Keratinocyte (primary cell): ENCODE measurements at regions not wholly inside any gene's neighbourhood (a gene's known extent, or its start where the extent isn't known, plus 50 kb on each side); places are given as distances from the start of the nearest gene placed in this dataset.

Source experiments
- DNase-seq: peaks from one replicate; pipeline ENCODE4 v3.0.0-alpha.2; 2011; ENCODE audit warnings: low read depth, missing footprints, low spot score
- FAIRE-seq: peaks from 2 replicates; lab custom pipeline; 2011; peaks lifted over from hg19 to GRCh38; lab: Jason Lieb, UNC
- H2AFZ ChIP-seq: 2 replicates; pipeline ENCODE4 v1.6.0; 2012; ENCODE audit warnings: low read length, control low read depth, inconsistent platforms; ENCODE audit not compliant: control insufficient read depth
- H3K27ac ChIP-seq: 2 replicates; pipeline ENCODE4 v1.5.1; 2011; ENCODE audit warnings: low read length; ENCODE audit not compliant: control insufficient read depth, insufficient read depth
- H3K27me3 ChIP-seq: 3 replicates; pipeline ENCODE4 v1.6.0; 2011; ENCODE audit warnings: low read length; ENCODE audit not compliant: control insufficient read depth, insufficient read depth; ENCODE audit errors: extremely low read depth
- H3K36me3 ChIP-seq, 2 experiments: 2 replicates in 1 of 2; 3 replicates in 1 of 2; pipeline ENCODE4 v1.5.1; 2011; ENCODE audit warnings: low read length in 2 of 2, mild to moderate bottlenecking in 1 of 2; ENCODE audit not compliant: control insufficient read depth in 2 of 2, insufficient read depth in 2 of 2; ENCODE audit errors: extremely low read depth in 1 of 2
- H3K4me1 ChIP-seq: 3 replicates; pipeline ENCODE4 v1.5.1; 2011; ENCODE audit warnings: low read length; ENCODE audit not compliant: control insufficient read depth, insufficient read depth; ENCODE audit errors: extremely low read depth
- H3K4me2 ChIP-seq: 3 replicates; pipeline ENCODE4 v1.6.0; 2011; ENCODE audit warnings: low read depth, low read length; ENCODE audit not compliant: control insufficient read depth, insufficient read depth; ENCODE audit errors: extremely low read depth
- H3K4me3 ChIP-seq, 3 experiments: fragments of 200-600 bp in 1 of 3; sonication (generic) in 1 of 3; 2 replicates in 2 of 3; 3 replicates in 1 of 3; pipeline ENCODE4 v1.5.1; 2011 to 2016; ENCODE audit warnings: low read length in 3 of 3, mild to moderate bottlenecking in 3 of 3, control low read depth in 2 of 3, inconsistent platforms in 1 of 3, low read depth in 1 of 3, mixed read lengths in 1 of 3, mixed run types in 1 of 3, moderate library complexity in 1 of 3; ENCODE audit not compliant: control insufficient read depth in 2 of 3, insufficient read depth in 2 of 3; ENCODE audit errors: extremely low read depth in 1 of 3
- H3K79me2 ChIP-seq: 2 replicates; pipeline ENCODE4 v1.6.0; 2012; ENCODE audit warnings: low read length; ENCODE audit not compliant: control insufficient read depth, insufficient read depth
- H3K9ac ChIP-seq: 3 replicates; pipeline ENCODE4 v1.6.0; 2011; ENCODE audit warnings: low read length; ENCODE audit not compliant: control insufficient read depth, insufficient read depth; ENCODE audit errors: extremely low read depth
- H3K9me1 ChIP-seq: 3 replicates; pipeline ENCODE4 v1.6.0; 2011; ENCODE audit warnings: low read length; ENCODE audit not compliant: control insufficient read depth, insufficient read depth; ENCODE audit errors: extremely low read depth
- H3K9me3 ChIP-seq: 2 replicates; pipeline ENCODE4 v1.5.1; 2012; ENCODE audit warnings: low read depth, low read length; ENCODE audit not compliant: control insufficient read depth
- H4K20me1 ChIP-seq: 3 replicates; pipeline ENCODE4 v1.6.0; 2011; ENCODE audit warnings: low read length; ENCODE audit not compliant: control insufficient read depth, insufficient read depth; ENCODE audit errors: extremely low read depth
- EZH2 ChIP-seq: IDR thresholded peaks from one replicate; pipeline ENCODE4 v1.6.1; 2012; ENCODE audit warnings: inconsistent platforms, mild to moderate bottlenecking, low read length, moderate library complexity
- dilution Hi-C: fragments of 300-500 bp; cut with MboI; formaldehyde crosslinking; loops from one replicate; pipeline ENCODE4 v1.7.0; 2020; ENCODE audit warnings: low sequenced_read_pairs; ENCODE audit not compliant: extremely low pct_ligation_motif_present
- TF ChIP-seq, protein P1 (sequence below), 3 experiments: IDR thresholded peaks in 1 of 3; conservative IDR thresholded peaks in 1 of 3; optimal IDR thresholded peaks in 1 of 3; 2 replicates in 2 of 3; 3 replicates in 1 of 3; pipeline versions ENCODE3 to v1.5.1; 2011; ENCODE audit warnings: low read length in 3 of 3, mild to moderate bottlenecking in 3 of 3, moderate library complexity in 2 of 3, control low read depth in 1 of 3, inconsistent platforms in 1 of 3; ENCODE audit not compliant: insufficient read depth in 2 of 3; ENCODE audit errors: extremely low read depth in 1 of 3

GRCh38 chr18:53649621-53650020 is 574.8 kb downstream of the MBD2 start:
- Histone ChIP-seq H3K9ac (no peak overlapping the region), H3K27me3 (no peaks in the 10 kb centered on the region), H3K9me3 (no peaks in the 10 kb centered on the region), H4K20me1 (no peaks in the 10 kb centered on the region), H3K4me3 (no peak overlapping the region), H3K4me1 (no peaks in the 10 kb centered on the region), H3K4me2 (no peak overlapping the region), H3K27ac (no peak overlapping the region), H3K36me3 (no peaks in the 10 kb centered on the region), H3K9me1 (no peaks in the 10 kb centered on the region), H2AFZ (no peak overlapping the region), H3K79me2 (no peaks in the 10 kb centered on the region)
- TF ChIP-seq, protein P1, sequence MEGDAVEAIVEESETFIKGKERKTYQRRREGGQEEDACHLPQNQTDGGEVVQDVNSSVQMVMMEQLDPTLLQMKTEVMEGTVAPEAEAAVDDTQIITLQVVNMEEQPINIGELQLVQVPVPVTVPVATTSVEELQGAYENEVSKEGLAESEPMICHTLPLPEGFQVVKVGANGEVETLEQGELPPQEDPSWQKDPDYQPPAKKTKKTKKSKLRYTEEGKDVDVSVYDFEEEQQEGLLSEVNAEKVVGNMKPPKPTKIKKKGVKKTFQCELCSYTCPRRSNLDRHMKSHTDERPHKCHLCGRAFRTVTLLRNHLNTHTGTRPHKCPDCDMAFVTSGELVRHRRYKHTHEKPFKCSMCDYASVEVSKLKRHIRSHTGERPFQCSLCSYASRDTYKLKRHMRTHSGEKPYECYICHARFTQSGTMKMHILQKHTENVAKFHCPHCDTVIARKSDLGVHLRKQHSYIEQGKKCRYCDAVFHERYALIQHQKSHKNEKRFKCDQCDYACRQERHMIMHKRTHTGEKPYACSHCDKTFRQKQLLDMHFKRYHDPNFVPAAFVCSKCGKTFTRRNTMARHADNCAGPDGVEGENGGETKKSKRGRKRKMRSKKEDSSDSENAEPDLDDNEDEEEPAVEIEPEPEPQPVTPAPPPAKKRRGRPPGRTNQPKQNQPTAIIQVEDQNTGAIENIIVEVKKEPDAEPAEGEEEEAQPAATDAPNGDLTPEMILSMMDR (optimal IDR thresholded peaks at IDR 0.05 in 1 of 3, IDR thresholded peaks at IDR 0.05 in 1 of 3, conservative IDR thresholded peaks at IDR 0.05 in 1 of 3; ENCODE audit: extremely low read depth in 1 of 3, insufficient read depth in 2 of 3, low read length in 3 of 3), result no peak
- TF ChIP-seq EZH2, result no peak
- dilution Hi-C loops, result no loop called here
- FAIRE-seq, result no peak
- DNase-seq, result no peak

- FAIRE-seq, result no peak
- H3K4me1 ChIP-seq, result no peaks in the 10 kb centered on the region
- no peak overlapping the region for H2AFZ ChIP-seq
- TF ChIP-seq, protein P1 (optimal IDR thresholded peaks at IDR 0.05 in 1 of 3, IDR thresholded peaks at IDR 0.05 in 1 of 3, conservative IDR thresholded peaks at IDR 0.05 in 1 of 3; ENCODE audit: extremely low read depth in 1 of 3, insufficient read depth in 2 of 3, low read length in 3 of 3), result no peak
- TF ChIP-seq EZH2, result no peak
- H3K27ac ChIP-seq, result no peak overlapping the region
- no peaks in the 10 kb centered on the region for H3K9me1 ChIP-seq
- dilution Hi-C loops, result no loop called here
- no peaks in the 10 kb centered on the region for H3K27me3 ChIP-seq
- H4K20me1 ChIP-seq, result no peaks in the 10 kb centered on the region
- no peak overlapping the region for H3K9ac ChIP-seq
- no peak for DNase-seq
- H3K4me3 ChIP-seq, result no peak overlapping the region
- no peaks in the 10 kb centered on the region for H3K79me2 ChIP-seq
- H3K36me3 ChIP-seq, result no peaks in the 10 kb centered on the region
- no peaks in the 10 kb centered on the region for H3K9me3 ChIP-seq
- H3K4me2 ChIP-seq, result no peak overlapping the region
These were observed 579.5 kb downstream of the MBD2 start for GRCh38 chr18:53644799-53645471.
